ENCODE measurements at regions not wholly inside any gene's neighbourhood (a gene's known extent, or its start where the extent isn't known, plus 50 kb on each side); places are given as distances from the start of the nearest gene placed in this dataset.

DNA sequence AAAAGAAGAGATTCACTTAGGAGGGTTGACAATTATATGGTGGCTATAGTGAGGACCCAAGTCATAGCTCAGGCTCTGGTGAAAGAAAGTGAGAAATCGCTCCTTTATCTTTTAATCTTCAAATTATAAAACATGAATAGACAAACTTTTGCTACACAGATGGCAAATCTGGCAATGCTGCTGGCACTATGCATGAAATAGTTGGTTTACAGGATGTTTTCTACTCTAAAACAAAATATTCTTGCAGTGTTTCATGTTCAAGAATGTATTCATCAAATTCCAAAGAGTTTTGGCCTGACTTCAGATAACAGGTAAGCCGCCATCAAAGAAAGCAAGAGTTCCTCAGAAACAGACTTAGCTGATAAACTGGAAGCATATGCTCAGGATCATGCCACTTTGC is 801.2 kb downstream of the C4orf33 start:
- DNase-seq (ENCODE audit: low read depth), result no peak

GRCh38 chr4:129899849-129900248 is 803.9 kb downstream of the C4orf33 start:
- no peak for DNase-seq (ENCODE audit: low read depth)

DNA sequence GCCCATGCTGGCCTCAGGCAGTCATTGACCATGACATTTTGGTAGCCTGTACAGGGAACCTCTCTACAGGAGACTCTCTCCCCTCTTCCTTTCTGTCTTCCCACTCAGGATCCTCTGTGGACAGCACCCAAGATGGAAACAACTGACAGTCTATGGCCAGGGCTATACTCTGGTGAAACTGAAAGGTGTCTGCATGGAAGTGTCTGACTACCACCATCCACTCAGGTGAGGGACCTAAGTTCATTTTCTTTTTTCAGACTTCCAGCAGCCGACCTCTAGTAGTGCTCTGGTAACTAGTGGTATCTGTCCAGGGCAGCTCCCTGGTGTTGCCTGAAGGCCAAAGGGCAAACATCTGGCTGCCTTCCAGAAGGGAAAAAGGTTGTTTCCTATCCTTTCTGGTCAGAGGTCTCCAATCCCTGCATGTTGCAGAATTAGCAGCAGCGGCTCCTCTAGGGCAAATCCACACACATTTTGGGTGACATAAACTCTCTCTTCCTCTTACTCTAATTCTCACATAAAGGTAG is 804.5 kb downstream of the C4orf33 start:
- DNase-seq (ENCODE audit: low read depth), result no peak

DNA sequence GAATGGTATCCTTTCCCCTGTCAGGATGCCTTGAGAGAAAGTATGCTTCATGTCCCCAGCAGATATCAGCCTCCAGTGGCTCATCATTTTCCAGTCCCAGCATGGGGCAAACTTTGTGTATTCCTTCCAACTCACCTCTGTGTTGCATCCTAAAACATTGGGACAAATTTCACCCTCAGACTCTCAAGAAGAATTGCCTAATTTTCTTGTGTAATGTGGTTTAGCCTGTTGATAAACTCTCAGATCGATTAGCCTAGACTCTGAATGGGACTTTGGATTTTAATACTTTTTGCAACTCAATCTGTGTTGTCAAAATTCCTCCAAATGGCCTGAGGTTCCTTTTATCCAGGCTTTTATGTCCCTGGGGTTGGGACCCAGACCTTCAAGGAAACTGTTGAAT is 805.3 kb downstream of the C4orf33 start:
- no peak for DNase-seq (ENCODE audit: low read depth)

GRCh38 chr4:129903861-129904260 is 807.9 kb downstream of the C4orf33 start:
- DNase-seq (ENCODE audit: low read depth), result no peak

- no peak for DNase-seq (ENCODE audit: low read depth)
These were observed 809.3 kb downstream of the C4orf33 start for GRCh38 chr4:129905256-129905655.

DNA sequence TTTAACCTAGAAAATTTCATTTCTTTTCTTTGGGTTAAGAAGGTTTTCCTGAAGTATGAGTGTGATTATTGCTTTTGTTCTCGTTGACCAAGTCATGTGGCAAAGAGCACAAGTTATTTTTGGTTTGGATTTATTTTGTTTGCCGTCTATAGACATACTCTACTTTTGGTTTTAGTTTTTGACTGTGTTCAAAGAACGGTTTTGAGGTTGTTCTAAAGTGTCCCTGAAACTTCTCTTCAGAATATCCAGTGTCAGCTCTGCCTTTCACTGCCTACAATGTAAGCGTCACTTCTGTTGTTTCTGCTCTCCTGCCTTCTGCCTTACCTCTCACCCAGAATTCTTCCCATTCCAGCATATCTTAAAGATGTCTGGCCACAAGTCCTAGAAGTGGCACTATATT is 812.2 kb downstream of the C4orf33 start:
- no peak for DNase-seq (ENCODE audit: low read depth)

- no peak for DNase-seq (ENCODE audit: low read depth)
These were observed 821.0 kb downstream of the C4orf33 start for GRCh38 chr4:129916991-129917390.

GRCh38 chr4:129917651-129918050 is 821.7 kb downstream of the C4orf33 start:
- DNase-seq (ENCODE audit: low read depth), result no peak

DNA sequence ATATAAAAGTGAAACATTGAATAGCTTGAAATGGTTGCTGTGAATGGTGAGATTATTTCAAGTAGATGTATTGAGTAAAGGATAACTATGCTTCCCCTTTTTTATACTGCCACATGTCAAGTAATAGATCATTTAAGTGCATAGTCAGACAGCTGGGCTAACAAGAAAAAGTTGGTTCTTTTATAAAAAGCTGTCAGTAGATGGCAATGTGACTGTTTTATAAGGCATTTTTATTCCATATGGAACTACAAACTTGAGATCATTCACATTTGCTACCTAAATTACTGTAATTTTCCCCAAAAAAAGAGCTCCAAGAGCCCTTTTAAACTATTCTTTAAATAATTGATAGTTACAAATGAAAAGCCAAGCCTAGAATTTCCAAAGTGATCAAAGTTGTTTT is 831.0 kb downstream of the C4orf33 start:
- DNase-seq (ENCODE audit: low read depth), result peak; percentile 39

GRCh38 chr4:129929052-129929451 is 833.1 kb downstream of the C4orf33 start:
- DNase-seq (ENCODE audit: low read depth), result peak; percentile 57

DNA sequence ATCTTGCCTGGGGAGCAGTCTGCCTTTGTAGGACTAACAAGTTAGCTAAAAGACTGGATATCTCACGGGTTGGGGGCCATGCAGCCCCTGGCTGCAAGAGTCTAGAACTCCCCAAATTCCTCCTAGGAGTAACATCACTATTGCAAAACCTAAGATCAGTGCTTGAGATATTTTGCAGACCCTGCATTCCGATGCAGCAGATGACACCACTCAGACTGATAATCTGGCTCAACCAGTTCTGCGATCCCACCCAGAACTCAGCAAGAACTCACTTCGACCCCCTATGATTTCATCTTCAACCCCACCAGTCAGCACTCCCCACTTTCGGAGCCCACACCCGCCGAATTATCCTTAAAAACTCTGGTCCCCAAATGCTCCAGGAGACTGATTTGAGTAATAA is 834.0 kb downstream of the C4orf33 start:
- no peak for DNase-seq (ENCODE audit: low read depth)

GRCh38 chr4:129950217-129950616 is 854.3 kb downstream of the C4orf33 start:
- DNase-seq (ENCODE audit: low read depth), result no peak

- no peak for DNase-seq (ENCODE audit: low read depth)
These were observed 870.2 kb downstream of the C4orf33 start for GRCh38 chr4:129966175-129966574.

DNA sequence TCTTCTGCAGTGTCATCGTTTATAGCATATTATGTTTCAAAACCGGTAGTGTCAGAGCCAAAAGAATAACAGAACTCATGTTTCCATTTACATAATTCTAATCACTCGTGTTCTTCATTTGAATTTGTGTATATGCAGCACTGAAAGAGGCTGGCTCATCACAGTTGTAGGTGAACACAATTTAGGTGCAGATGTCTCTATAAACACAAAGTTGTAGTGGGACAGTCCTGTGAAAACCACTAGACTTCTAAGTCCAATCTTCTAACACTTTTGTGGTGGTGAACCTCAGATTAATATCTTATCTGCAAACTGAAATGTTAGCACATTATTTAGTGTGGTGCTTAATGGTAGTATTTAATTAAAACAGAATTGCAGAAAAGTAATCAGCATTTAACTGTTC is 872.4 kb downstream of the C4orf33 start:
- no peak for DNase-seq (ENCODE audit: low read depth)

- DNase-seq (ENCODE audit: low read depth), result no peak
These were observed 872.8 kb downstream of the C4orf33 start for GRCh38 chr4:129968778-129969177.

DNA sequence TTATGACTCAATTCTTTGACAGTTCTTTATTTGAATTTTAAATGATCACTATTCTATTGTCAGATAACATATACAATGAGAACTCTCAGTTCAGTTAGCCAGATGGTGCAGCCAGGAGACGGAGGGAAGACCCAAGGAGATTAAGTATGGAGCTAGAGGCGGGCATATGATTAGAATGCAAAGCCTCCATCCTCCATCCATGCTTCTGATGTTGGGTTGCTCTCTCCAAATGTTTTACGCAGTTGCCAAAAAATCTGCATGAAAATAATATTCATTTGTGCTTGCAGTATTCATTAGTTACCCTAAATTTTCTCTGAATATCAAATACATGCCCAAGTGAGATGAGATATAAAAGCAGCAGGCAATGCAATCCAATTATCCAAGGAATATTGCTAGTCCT is 874.8 kb downstream of the C4orf33 start:
- DNase-seq (ENCODE audit: low read depth), result no peak

- no peak for DNase-seq (ENCODE audit: low read depth)
These were observed 875.5 kb downstream of the C4orf33 start for GRCh38 chr4:129971419-129971818.

DNA sequence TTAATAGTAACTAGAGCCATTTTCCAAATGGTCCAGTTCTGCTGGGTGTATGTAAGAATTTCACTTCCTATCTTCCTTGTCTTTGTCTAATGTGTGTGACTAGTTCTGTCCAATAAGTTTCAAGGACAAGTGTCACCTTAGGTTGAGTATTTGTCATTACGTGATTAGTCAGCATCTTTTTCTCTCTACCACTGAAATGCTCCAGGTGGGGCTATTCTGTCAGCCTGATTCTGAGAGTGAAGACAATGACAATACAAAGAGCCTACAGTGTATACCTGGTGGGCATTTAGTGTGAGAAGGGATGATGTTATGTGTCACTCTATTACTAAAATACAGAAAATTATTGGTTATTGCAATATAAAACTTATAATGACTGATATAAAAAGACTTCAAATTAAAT is 876.3 kb downstream of the C4orf33 start:
- DNase-seq (ENCODE audit: low read depth), result no peak

GRCh38 chr4:129974730-129975129 is 878.8 kb downstream of the C4orf33 start:
- DNase-seq (ENCODE audit: low read depth), result no peak

- DNase-seq (ENCODE audit: low read depth), result no peak
These were observed 882.4 kb downstream of the C4orf33 start for GRCh38 chr4:129978315-129978714.

DNA sequence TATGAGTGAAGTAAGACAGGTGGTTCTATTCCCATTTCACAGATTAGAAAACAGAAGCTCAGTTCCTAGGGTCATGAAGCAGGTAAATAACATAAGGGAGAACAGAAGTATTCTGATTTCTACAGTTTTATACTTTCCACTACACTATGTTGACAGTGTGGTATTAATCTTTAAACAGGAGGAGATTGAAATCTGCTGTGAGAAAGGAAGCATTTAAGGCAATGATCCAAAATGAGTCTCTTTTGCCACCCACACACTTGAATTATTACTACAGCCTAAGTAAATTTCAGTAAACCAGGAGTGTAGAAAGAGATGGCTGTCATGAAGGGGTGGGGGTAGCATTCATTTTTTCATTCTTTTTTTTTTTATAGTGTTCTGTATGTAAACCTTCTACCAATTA is 893.0 kb downstream of the C4orf33 start:
- no peak for DNase-seq (ENCODE audit: low read depth)

GRCh38 chr4:129994715-129995114 is 898.8 kb downstream of the C4orf33 start:
- no peak for DNase-seq (ENCODE audit: low read depth)

GRCh38 chr4:129998436-129999150 is 902.6 kb downstream of the C4orf33 start:
- DNase-seq (ENCODE audit: low read depth), result no peak

All from ELR (cell line).